Cerebellar cortex (tissue), 1 donor: ENCODE measurements at regions not wholly inside any gene's neighbourhood (a gene's known extent, or its start where the extent isn't known, plus 50 kb on each side); places are given as distances from the start of the nearest gene placed in this dataset.

ENCODE experiments used
- DNase-seq: peaks from one replicate; pipeline ENCODE4 v3.0.0-alpha.2; 2015; ENCODE audit warnings: low spot score

- peak; percentile 6 for DNase-seq
These were observed 122.3 kb upstream of the BACE2 start for GRCh38 chr21:41045534-41046268.

- DNase-seq: no peak
These were observed 119.8 kb upstream of the BACE2 start for GRCh38 chr21:41048145-41048544.

GRCh38 chr21:41048623-41049022 is 119.3 kb upstream of the BACE2 start:
- no peak for DNase-seq

- no peak for DNase-seq
These were observed 115.0 kb upstream of the BACE2 start for GRCh38 chr21:41052820-41053555.

- no peak for DNase-seq
These were observed 113.9 kb upstream of the BACE2 start for GRCh38 chr21:41054018-41054578.

GRCh38 chr21:41055266-41055665 is 112.7 kb upstream of the BACE2 start:
- no peak for DNase-seq

GRCh38 chr21:41059871-41060270 is 108.1 kb upstream of the BACE2 start:
- DNase-seq: no peak

GRCh38 chr21:41061701-41062100 is 106.3 kb upstream of the BACE2 start:
- DNase-seq: no peak

- DNase-seq: no peak
These were observed 103.6 kb upstream of the BACE2 start for GRCh38 chr21:41064334-41064791.

GRCh38 chr21:41064951-41065350 is 103.0 kb upstream of the BACE2 start:
- DNase-seq: no peak

- no peak for DNase-seq
These were observed 102.4 kb upstream of the BACE2 start for GRCh38 chr21:41065539-41065938.

GRCh38 chr21:41066086-41066938 is 101.6 kb upstream of the BACE2 start:
- DNase-seq: no peak

GRCh38 chr21:41067709-41068108 is 100.3 kb upstream of the BACE2 start:
- DNase-seq: no peak

GRCh38 chr21:41068496-41068895 is 99.5 kb upstream of the BACE2 start:
- DNase-seq: peak; percentile 7

- peak; percentile 63 for DNase-seq
These were observed 98.9 kb upstream of the BACE2 start for GRCh38 chr21:41068967-41069642.

GRCh38 chr21:41070284-41070683 is 97.7 kb upstream of the BACE2 start:
- no peak for DNase-seq

- no peak for DNase-seq
These were observed 96.4 kb upstream of the BACE2 start for GRCh38 chr21:41071258-41072171.

GRCh38 chr21:41073558-41073957 is 94.4 kb upstream of the BACE2 start:
- no peak for DNase-seq

- DNase-seq: no peak
These were observed 93.4 kb upstream of the BACE2 start for GRCh38 chr21:41074396-41075184.

- DNase-seq: no peak
These were observed 92.3 kb upstream of the BACE2 start for GRCh38 chr21:41075656-41076055.
